GM21447 (cell line): ENCODE measurements at regions not wholly inside any gene's neighbourhood (a gene's known extent, or its start where the extent isn't known, plus 50 kb on each side); places are given as distances from the start of the nearest gene placed in this dataset.

Experiments used
- ATAC-seq: cut with Tn5 transposase; IDR thresholded peaks from one replicate; pipeline ENCODE4 v1.9.1; 2021; ENCODE audit not compliant: unreplicated experiment

DNA sequence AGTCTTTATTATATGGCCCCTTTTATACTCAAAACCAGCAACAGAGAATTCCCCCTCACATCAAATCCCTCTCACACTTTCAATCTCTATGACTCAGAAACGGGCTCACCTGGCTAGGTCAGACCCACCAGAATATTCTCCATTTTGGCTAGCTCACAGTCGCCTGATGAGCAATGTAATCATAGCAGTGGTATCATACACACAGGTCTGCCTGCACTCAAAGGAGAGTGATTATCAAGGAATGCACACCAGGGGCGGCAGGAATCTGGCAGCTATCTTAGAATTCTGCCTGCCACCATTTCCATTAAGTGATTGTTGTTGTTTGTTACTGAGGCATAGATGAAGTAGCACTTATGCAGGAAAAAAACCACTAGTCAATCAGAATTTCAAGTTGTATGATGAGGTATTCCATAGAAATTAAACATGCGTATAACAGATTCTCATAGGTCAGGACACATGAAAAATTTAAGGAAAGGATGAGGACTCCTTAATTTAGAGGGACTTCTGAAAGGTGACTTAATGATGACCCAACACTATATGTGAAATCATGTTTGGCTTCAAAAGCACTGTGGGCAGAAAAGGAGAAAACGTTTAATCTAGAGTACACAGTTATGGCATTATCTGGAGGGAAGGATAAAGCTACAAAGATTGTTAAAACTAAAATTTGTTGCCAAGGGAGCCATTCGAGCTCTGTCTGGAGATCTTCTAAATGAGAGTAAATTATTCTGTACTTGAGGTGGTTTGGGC is 185.8 kb upstream of the DDI1 start:
- ATAC-seq, result no peak

DNA sequence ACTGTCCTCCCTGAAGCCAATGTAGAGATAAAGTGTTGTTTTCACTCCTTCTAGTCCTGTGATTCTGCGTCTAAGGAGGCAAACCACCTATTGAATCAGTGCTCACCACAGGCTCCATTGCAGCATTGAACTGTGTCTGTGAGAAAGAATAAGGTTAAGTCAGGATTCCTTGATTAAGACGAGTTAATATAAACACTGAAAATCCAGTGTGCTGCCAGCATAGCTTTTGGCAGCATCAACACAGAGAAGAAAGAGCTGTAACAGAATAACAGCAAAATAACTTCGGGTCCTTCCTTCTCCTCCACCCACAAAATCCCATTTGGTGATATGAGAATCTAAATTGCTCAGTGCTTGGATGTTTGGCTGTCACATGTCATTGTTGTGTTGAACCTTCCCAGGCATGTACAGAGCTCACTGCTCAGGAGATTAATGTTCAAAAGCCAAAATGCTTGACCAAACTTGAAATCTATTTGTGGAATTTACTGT is 185.2 kb upstream of the DDI1 start:
- ATAC-seq, result no peak
